Lower lobe of right lung (tissue), 2 donors: ENCODE measurements at regions not wholly inside any gene's neighbourhood (a gene's known extent, or its start where the extent isn't known, plus 50 kb on each side); places are given as distances from the start of the nearest gene placed in this dataset.

ENCODE experiments used
- ATAC-seq, 2 donors: fragments of 200-7000 bp; cut with Tn5 transposase; one replicate each; pipeline ENCODE4 v1.9.1; 2020 to 2022; ENCODE audit warnings: mild to moderate bottlenecking in 2 of 2, moderate library complexity in 2 of 2
- DNase-seq: peaks from one replicate; pipeline ENCODE4 v3.0.0-alpha.2; 2020
- H3K27ac ChIP-seq: fragments of 200-600 bp; one replicate; pipeline ENCODE4 v1.8.0; 2022
- H3K27me3 ChIP-seq: fragments of 200-600 bp; one replicate; pipeline ENCODE4 v1.8.0; 2022; ENCODE audit warnings: low read depth
- H3K36me3 ChIP-seq: fragments of 200-600 bp; one replicate; pipeline ENCODE4 v1.8.0; 2022; ENCODE audit warnings: mild to moderate bottlenecking
- H3K4me1 ChIP-seq: fragments of 200-600 bp; one replicate; pipeline ENCODE4 v1.8.0; 2022
- H3K4me3 ChIP-seq: fragments of 200-600 bp; one replicate; pipeline ENCODE4 v1.8.0; 2022; ENCODE audit warnings: mild to moderate bottlenecking
- H3K9me3 ChIP-seq: fragments of 200-600 bp; one replicate; pipeline ENCODE4 v1.8.0; 2022
- intact Hi-C: fragments of 100-400 bp; cut with DNase I; formaldehyde crosslinking; loops from one replicate; pipeline ENCODE4 v1.11.0; 2022
- TF ChIP-seq, protein P1 (sequence below): fragments of 200-600 bp; IDR thresholded peaks from one replicate; pipeline ENCODE4 v1.8.0; 2022; ENCODE audit warnings: antibody characterized with exemption, mild to moderate bottlenecking
- donor health status: DM: no; HTN: yes; CAD: no; lungs with severe emphysema.

GRCh38 chr1:50271968-50272578 is 151.2 kb downstream of the DMRTA2 start:
- no peaks in the 10 kb centered on the region for H3K9me3 ChIP-seq
- H3K27me3 ChIP-seq, result peaks cover 5% of the 10 kb centered on the region
- no peaks in the 10 kb centered on the region for H3K36me3 ChIP-seq
- no peak overlapping the region for H3K27ac ChIP-seq
- no peaks in the 10 kb centered on the region for H3K4me1 ChIP-seq
- no peak overlapping the region for H3K4me3 ChIP-seq
- intact Hi-C loops, result no loop called here
- ATAC-seq (peak; percentile 61 to 70), DNase-seq (peak; percentile 54)
- TF ChIP-seq, protein P1, sequence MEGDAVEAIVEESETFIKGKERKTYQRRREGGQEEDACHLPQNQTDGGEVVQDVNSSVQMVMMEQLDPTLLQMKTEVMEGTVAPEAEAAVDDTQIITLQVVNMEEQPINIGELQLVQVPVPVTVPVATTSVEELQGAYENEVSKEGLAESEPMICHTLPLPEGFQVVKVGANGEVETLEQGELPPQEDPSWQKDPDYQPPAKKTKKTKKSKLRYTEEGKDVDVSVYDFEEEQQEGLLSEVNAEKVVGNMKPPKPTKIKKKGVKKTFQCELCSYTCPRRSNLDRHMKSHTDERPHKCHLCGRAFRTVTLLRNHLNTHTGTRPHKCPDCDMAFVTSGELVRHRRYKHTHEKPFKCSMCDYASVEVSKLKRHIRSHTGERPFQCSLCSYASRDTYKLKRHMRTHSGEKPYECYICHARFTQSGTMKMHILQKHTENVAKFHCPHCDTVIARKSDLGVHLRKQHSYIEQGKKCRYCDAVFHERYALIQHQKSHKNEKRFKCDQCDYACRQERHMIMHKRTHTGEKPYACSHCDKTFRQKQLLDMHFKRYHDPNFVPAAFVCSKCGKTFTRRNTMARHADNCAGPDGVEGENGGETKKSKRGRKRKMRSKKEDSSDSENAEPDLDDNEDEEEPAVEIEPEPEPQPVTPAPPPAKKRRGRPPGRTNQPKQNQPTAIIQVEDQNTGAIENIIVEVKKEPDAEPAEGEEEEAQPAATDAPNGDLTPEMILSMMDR, result peak; percentile 64

DNA sequence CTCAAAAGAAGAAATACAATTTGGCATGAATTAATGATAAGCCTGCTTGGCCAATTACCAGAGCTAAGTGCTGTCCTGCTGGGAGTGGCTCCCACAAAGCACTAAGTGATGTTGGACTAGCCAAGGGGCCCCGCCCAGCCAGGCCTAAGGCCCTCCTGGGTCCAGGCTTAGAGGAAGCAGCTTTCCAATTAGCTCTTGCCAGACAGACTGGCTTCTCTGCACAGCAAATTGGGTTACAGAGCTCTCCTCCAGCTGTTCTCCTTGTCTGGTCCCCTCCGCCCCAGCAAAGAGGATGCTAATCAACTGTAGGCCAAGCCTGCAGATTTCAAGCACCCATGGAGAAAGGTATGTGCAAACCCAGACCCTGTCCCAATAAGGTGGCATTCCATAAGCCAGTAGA is 151.9 kb downstream of the DMRTA2 start:
- Histone ChIP-seq H3K27me3 (no peaks in the 10 kb centered on the region), H3K4me3 (no peak overlapping the region), H3K4me1 (peaks cover 2% of the 10 kb centered on the region), H3K36me3 (no peaks in the 10 kb centered on the region), H3K9me3 (no peaks in the 10 kb centered on the region), H3K27ac (no peak overlapping the region)
- no peak for ATAC-seq
- TF ChIP-seq, protein P1, result no peak
- intact Hi-C loops, result no loop called here
- DNase-seq, result no peak

GRCh38 chr1:50270926-50271325 is 152.3 kb downstream of the DMRTA2 start:
- intact Hi-C loops, result no loop called here
- no peak for DNase-seq
- H3K4me3 ChIP-seq, result no peak overlapping the region
- no peaks in the 10 kb centered on the region for H3K27me3 ChIP-seq
- TF ChIP-seq, protein P1, result no peak
- no peaks in the 10 kb centered on the region for H3K36me3 ChIP-seq
- no peak overlapping the region for H3K27ac ChIP-seq
- peaks cover 6% of the 10 kb centered on the region for H3K4me1 ChIP-seq
- ATAC-seq, result no peak
- no peaks in the 10 kb centered on the region for H3K9me3 ChIP-seq

- H3K27me3 ChIP-seq, result no peaks in the 10 kb centered on the region
- H3K4me1 ChIP-seq, result peaks cover 14% of the 10 kb centered on the region
- H3K36me3 ChIP-seq, result no peaks in the 10 kb centered on the region
- H3K27ac ChIP-seq, result no peak overlapping the region
- TF ChIP-seq, protein P1, result no peak
- no peak for ATAC-seq
- no peaks in the 10 kb centered on the region for H3K9me3 ChIP-seq
- no peak for DNase-seq
- H3K4me3 ChIP-seq, result no peak overlapping the region
- intact Hi-C loops, result no loop called here
Observed at GRCh38 chr1:50268049-50268448, 155.2 kb downstream of the DMRTA2 start.

DNA sequence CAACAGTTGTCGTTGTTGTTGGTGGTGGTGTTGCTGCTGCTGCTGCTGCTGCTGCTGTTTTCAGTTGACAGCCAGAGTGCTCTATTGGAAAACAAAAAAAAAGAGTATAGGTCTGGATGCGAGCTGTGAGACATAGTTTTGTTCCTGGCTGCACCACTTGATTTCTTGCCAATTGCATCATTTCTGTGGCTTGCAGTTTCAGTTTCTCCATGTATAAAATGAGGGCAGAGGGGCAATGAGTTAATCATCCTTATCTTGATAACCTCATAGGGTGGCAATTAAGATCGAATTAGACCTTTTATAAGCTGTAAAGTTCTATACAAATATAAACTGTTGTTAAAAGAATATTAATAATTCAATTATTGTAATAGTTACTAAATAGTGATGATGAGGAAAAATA is 156.7 kb downstream of the DMRTA2 start:
- no peaks in the 10 kb centered on the region for H3K27me3 ChIP-seq
- H3K27ac ChIP-seq, result no peak overlapping the region
- DNase-seq, result no peak
- intact Hi-C loops, result no loop called here
- no peaks in the 10 kb centered on the region for H3K36me3 ChIP-seq
- TF ChIP-seq, protein P1, result no peak
- H3K4me3 ChIP-seq, result no peak overlapping the region
- H3K9me3 ChIP-seq, result no peaks in the 10 kb centered on the region
- peak in 1 of 2 donors; percentile 52 for ATAC-seq
- peaks cover 14% of the 10 kb centered on the region for H3K4me1 ChIP-seq
